NCI-H510A (cell line): ENCODE measurements at regions not wholly inside any gene's neighbourhood (a gene's known extent, or its start where the extent isn't known, plus 50 kb on each side); places are given as distances from the start of the nearest gene placed in this dataset.
"Not testable (repeated sequence)": the region's sequence is repeated elsewhere in the genome, so short reads cannot be mapped to it uniquely, and the experiment has no call there.

Experiments
- DNase-seq: peaks from one replicate; lab custom pipeline; 2025; lab: John Stamatoyannopoulos, UW

- DNase-seq: no peak
Measured at GRCh38 chr14:105919458-105920150, 393.2 kb downstream of the TMEM121 start.

- not testable (repeated sequence) for DNase-seq
Measured at GRCh38 chr14:105920151-105920700, 393.8 kb downstream of the TMEM121 start.

GRCh38 chr14:105920803-105921755 lies 394.7 kb downstream of the TMEM121 start:
- DNase-seq: not testable (repeated sequence)

GRCh38 chr14:105921781-105922180 lies 395.4 kb downstream of the TMEM121 start:
- DNase-seq: not testable (repeated sequence)

DNA sequence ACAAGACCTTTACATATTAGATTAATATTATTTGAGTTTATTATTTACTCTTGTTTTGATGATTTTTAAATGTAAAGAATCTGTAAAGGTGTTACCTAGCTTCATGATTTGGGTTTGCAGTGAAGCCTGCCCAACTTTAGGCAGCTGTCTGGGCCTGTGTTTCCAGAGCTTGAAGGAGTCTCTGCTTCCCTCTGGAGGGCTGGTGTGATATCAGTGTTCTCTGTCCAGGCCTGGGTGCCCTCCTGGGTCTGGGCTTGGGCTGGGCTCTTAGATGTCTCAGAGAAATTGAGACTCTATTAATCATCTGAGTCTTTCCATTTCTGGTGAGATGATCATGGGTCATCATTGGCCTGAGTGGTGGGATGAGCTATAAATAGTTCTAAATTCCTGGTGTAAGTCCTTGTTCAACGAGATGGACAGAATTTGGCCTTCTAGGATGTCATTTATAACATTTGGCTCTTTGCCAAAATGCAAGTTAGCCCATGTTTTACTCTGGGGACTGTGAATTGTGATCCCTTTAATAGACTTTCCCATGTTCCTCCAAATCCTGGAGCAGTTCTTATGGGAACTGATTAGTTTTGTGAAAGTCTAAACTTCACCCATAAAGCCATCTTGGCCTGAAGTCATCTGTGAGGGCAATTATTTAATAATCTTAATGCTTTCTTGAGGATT lies 397.3 kb downstream of the TMEM121 start:
- DNase-seq: not testable (repeated sequence)

DNA sequence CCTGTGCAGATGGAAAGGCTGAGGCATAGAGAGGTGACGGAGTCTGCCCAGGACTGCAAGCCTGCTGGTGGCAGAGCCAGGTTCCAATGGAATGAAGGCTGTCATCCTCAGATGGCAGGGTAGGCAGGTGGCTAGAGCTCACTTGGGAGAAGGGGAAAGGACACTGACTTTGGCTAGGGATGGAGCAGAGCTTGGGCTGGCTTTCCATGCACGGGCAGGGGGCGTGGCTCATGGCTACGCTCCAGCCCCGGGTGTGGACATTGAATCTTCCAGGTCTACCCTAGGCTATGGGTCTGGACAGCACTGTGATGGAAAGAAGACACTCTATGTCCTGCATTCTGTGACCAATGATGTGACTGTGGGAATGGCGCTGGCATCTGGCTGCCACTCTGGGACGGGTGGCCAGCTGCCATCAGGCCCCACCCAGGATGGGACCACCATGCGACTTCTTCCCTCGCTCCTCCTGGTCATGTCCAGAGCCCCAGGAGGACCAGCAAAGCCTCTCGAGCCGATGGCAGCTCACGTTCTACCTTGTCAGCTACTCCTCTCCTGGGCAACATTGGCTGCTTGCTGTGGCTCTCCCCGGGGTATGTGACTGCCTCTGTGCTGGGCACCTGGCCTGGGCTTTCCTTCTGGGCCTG lies 398.7 kb downstream of the TMEM121 start:
- DNase-seq: no peak

GRCh38 chr14:105925615-105926372 lies 399.4 kb downstream of the TMEM121 start:
- DNase-seq: no peak

- DNase-seq: no peak
Measured at GRCh38 chr14:105926373-105927095, 400.2 kb downstream of the TMEM121 start.

GRCh38 chr14:105927096-105928060 lies 401.0 kb downstream of the TMEM121 start:
- DNase-seq: no peak

GRCh38 chr14:105928171-105929111 lies 402.1 kb downstream of the TMEM121 start:
- not testable (repeated sequence) for DNase-seq

DNA sequence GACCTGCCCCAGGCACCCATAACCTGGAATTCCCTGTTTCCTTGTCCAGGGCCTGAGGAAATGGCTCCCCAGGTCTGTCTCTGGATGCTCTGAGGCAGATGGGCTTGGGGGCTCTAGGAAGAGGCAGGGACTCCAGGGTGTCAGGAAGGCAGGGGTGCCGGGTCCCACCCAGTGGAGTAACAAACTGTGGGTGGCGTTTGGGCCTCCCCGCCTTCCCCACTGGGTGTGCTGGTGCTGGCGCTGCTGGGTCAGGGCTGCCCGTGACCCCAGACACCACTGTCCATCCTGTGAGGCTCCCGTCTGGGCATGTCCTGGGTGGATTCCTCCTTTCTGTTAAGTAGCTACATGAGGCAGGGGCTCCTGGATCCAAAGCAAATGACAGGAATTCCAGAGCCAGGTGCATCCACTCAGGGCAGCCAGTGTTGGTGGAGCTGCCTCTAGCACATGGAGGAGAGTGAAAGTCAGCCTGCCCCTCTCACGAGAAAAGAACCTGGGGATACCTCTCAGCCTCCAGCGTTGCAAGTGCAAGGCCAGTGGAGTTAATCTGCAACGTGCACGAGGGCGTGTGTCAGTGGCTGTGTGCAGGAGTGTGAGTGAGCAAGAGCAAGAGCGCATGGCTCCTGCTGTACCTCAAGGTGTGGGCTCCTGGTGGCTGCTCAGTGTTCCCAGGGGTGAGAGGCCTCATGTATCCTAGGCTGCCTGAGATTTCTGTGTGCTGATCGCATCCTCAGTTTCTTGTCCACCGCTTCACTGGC lies 403.1 kb downstream of the TMEM121 start:
- DNase-seq: no peak

GRCh38 chr14:105930572-105930971 lies 404.2 kb downstream of the TMEM121 start:
- no peak for DNase-seq

DNA sequence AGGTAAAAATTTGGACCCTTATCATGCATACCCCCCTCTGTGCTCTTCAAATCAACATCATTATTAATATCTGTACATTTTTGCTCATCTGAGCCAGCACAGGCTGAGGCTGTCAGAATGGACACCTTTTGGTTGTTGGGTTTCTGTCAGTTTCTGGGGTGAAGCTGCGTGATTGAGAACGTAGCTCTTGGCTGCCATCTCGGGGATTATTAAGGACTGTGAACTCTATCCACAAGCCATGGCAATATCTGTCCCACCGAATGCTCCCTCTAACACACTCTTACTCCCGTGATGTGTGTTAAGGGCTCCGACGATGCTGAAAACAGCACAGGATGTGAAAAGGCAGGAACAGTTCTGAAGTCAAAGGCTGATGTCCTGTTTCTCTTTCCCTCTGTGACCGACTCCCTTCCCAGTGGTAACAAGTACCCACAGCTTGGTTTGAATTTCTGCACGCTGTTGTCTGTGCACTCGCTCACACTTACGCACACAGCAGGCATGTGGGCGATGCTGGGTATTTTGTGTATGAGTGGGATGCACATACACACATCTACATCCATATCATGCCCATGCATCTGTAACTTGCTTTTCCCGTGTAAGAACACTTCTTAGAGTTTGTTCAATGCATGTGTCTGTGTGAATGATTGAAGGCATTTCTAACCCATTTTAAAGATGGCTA lies 405.6 kb downstream of the TMEM121 start:
- DNase-seq: no peak

DNA sequence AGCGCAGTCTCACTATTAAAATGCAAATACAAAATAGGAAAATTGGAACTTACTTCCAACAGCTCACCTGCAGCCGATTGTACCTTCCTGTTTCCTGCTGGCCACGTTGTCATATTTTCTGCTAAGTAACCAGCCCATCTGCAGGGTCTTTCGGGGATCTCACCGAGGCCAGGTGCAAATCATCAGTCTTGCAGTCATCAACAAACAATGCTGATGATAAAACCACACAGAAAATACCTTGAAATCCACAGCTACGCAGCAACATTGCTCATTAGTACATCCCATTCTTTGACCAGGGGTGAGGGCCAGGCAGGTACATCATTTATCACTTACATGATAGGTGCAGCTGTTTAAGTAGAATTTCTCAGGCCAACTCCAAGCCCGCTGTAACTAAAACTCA lies 406.9 kb downstream of the TMEM121 start:
- no peak for DNase-seq

DNA sequence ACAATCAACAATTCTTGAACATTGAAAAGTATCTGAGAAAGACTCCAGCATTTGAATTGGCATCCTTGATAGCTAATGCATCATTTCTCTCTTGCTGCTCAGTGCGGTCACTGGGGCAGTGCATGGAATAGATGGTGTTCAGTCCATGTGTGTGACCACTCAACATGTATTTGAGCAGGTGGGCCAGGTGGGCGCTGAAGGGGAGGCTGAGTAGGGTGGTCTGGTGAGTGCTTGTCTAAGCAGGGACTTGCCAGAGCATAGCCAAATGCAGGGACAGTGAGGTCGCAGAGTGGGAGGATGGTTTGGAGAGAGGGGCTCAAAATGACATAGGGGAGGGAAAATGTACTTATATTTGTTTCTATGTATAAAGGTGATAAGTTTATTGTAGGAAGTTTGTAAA lies 409.0 kb downstream of the TMEM121 start:
- DNase-seq: no peak

GRCh38 chr14:105937253-105938054 lies 411.1 kb downstream of the TMEM121 start:
- DNase-seq: no peak
